ENCODE measurements at regions not wholly inside any gene's neighbourhood (a gene's known extent, or its start where the extent isn't known, plus 50 kb on each side); places are given as distances from the start of the nearest gene placed in this dataset.

DNA sequence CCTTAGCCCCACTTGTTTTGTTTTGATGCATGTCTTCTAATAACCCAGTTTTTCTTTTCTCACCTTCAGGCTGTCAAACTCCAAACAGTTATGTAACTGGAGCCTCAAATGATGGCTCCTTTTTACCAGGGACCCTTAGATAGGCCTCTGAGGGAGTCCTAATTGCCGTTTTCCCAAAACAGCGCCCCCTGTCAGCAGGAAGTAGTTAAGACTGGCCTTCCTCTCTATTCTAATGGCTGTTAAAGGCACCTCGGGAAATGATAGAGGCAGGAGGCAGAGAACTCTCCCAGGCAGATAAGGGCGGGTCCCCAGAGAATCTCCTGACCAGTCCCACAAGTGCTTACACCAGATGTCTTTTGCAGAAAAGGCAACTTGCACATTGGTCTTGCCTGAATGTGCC is 123.2 kb downstream of the KCNS3 start:
- H3K79me2 ChIP-seq (ENCODE audit: control insufficient read depth, insufficient read depth, low read length) = no peaks in the 10 kb centered on the region
- no peak for DNase-seq (ENCODE audit: low read depth, low spot score)
- ATAC-seq = 0 out of 3 replicates have a peak, but pooled peaks have one; percentile 25
- ChIA-PET SMC1A (ENCODE audit: uncharacterized antibody, unreplicated experiment) (no interaction called here), RAD21 (ENCODE audit: unreplicated experiment) (no interaction called here), POLR2A (no interaction called here), CTCF (interaction anchor here (1.0 kb wide), 1 partner anchor 11 kb away, joined by 3 read pairs; no protein-coding TSS in a partner anchor)
- no peaks in the 10 kb centered on the region for H3K36me3 ChIP-seq (ENCODE audit: control insufficient read depth in 2 of 2, insufficient read depth in 2 of 2, low read length in 1 of 2)
- no TSS peak for BruUV-seq (replicated peaks)
- no peaks in the 10 kb centered on the region for H3K27me3 ChIP-seq (replicated peaks in 1 of 2; ENCODE audit: control insufficient read depth in 2 of 2, insufficient read depth in 2 of 2, low read length in 1 of 2)
- WGBS (ENCODE audit: insufficient coverage, insufficient replicate concordance, low lambda C conversion rate, missing lambda C conversion rate) = 17% methylated on average over 4 of the region's 4 CpGs
- H3K4me2 ChIP-seq (ENCODE audit: control insufficient read depth, insufficient read depth) = no peak overlapping the region
- no peak overlapping the region for H3K9ac ChIP-seq (ENCODE audit: control insufficient read depth, insufficient read depth, low read length)
- H4K20me1 ChIP-seq (ENCODE audit: control insufficient read depth, insufficient read depth) = no peaks in the 10 kb centered on the region
- in situ Hi-C loops (cut with MboI) (no loop called here), intact Hi-C loops (cut with micrococcal nuclease; ENCODE audit: unreplicated experiment) (no loop called here)
- TF ChIP-seq TARDBP (IDR thresholded peaks at IDR 0.05; ENCODE audit: borderline replicate concordance) (no peak), CTCF (IDR thresholded peaks at IDR 0.05 in 2 of 3, conservative IDR thresholded peaks at IDR 0.05 in 1 of 3; ENCODE audit: control insufficient read depth in 2 of 3, extremely low read depth in 1 of 3, insufficient read depth in 1 of 3, low read depth in 3 of 3, low read length in 3 of 3) (peak in 1 of 3 experiments; percentile 29; a peak in 1 of 6 replicates), MEF2B (IDR thresholded peaks at IDR 0.05; ENCODE audit: partially characterized antibody, poor library complexity, severe bottlenecking) (peak; percentile 13), RUNX3 (IDR thresholded peaks at IDR 0.05; ENCODE audit: low read length) (no peak), BCL11A (IDR thresholded peaks at IDR 0.05; ENCODE audit: low read depth, low read length) (no peak)
- TF ChIP-seq, protein P1, sequence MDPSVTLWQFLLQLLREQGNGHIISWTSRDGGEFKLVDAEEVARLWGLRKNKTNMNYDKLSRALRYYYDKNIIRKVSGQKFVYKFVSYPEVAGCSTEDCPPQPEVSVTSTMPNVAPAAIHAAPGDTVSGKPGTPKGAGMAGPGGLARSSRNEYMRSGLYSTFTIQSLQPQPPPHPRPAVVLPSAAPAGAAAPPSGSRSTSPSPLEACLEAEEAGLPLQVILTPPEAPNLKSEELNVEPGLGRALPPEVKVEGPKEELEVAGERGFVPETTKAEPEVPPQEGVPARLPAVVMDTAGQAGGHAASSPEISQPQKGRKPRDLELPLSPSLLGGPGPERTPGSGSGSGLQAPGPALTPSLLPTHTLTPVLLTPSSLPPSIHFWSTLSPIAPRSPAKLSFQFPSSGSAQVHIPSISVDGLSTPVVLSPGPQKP (IDR thresholded peaks at IDR 0.05; ENCODE audit: low read depth, low read length) = no peak
- no peaks in the 10 kb centered on the region for H3K4me1 ChIP-seq (ENCODE audit: control insufficient read depth, insufficient read depth, low read length)
- H2AFZ ChIP-seq (ENCODE audit: control insufficient read depth, low read depth, low read length) = no peak overlapping the region
- H3K27ac ChIP-seq (ENCODE audit: control insufficient read depth, insufficient read depth) = no peak overlapping the region
- no peak for FAIRE-seq
- no peaks in the 10 kb centered on the region for H3K9me3 ChIP-seq (replicated peaks; ENCODE audit: control insufficient read depth, insufficient read depth, low read length)
- no peak overlapping the region for H3K4me3 ChIP-seq
